Esophagus muscularis mucosa (tissue), 4 donors: ENCODE measurements at regions not wholly inside any gene's neighbourhood (a gene's known extent, or its start where the extent isn't known, plus 50 kb on each side); places are given as distances from the start of the nearest gene placed in this dataset.

Source experiments
- DNase-seq: peaks from one replicate; pipeline ENCODE4 v3.0.0-alpha.2; 2017; ENCODE audit errors: extremely low spot score
- H3K27ac ChIP-seq, 4 donors: fragments of 200-600 bp; sonication (generic); replicated peaks in 1 of 4; 1 replicate in 3 of 4; 2 replicates in 1 of 4; pipeline ENCODE4 v1.5.1; 2016 to 2019; ENCODE audit warnings: mild to moderate bottlenecking in 1 of 4
- H3K27me3 ChIP-seq, 4 donors: fragments of 200-600 bp; sonication (generic); one replicate each; pipeline versions ENCODE4 v1.5.1 to v1.6.0; 2016 to 2019
- H3K36me3 ChIP-seq, 4 donors: fragments of 200-600 bp; sonication (generic); one replicate each; pipeline ENCODE4 v1.5.1; 2016 to 2019
- H3K4me1 ChIP-seq, 4 donors: fragments of 200-600 bp; sonication (generic); one replicate each; pipeline ENCODE4 v1.5.1; 2016 to 2019
- H3K4me3 ChIP-seq, 4 donors: fragments of 200-600 bp; sonication (generic); 1 replicate in 2 of 4; 2 replicates in 2 of 4; pipeline ENCODE4 v1.5.1; 2016 to 2019; ENCODE audit warnings: mild to moderate bottlenecking in 4 of 4, moderate library complexity in 1 of 4
- H3K9me3 ChIP-seq, 4 donors: fragments of 200-600 bp; sonication (generic); 1 replicate in 3 of 4; 2 replicates in 1 of 4; pipeline ENCODE4 v1.5.1; 2016 to 2019
- CTCF ChIP-seq, 3 experiments: fragments of 200-600 bp in 2 of 3; fragments of 450-650 bp in 1 of 3; sonication (generic) in 2 of 3; IDR thresholded peaks; one replicate each; pipeline ENCODE4 v1.5.1; 2017 to 2019; ENCODE audit warnings: antibody characterized with exemption in 3 of 3, mild to moderate bottlenecking in 2 of 3, moderate library complexity in 1 of 3
- EP300 ChIP-seq: sonication (generic); formaldehyde crosslinking; IDR thresholded peaks from one replicate; pipeline ENCODE4 v1.6.1; 2017; ENCODE audit warnings: antibody characterized with exemption
- POLR2A ChIP-seq: fragments of 450-650 bp; IDR thresholded peaks from one replicate; pipeline ENCODE4 v1.6.1; 2017; ENCODE audit warnings: antibody characterized with exemption, moderate library complexity, mild to moderate bottlenecking, low read depth
- POLR2AphosphoS5 ChIP-seq, 2 donors: sonication (generic); formaldehyde crosslinking; IDR thresholded peaks; one replicate each; pipeline ENCODE4 v1.6.1; 2017; ENCODE audit warnings: antibody characterized with exemption in 2 of 2
- WGBS: methylation state at CpG from one replicate; pipeline ENCODE4 v1.1.5; 2018; 5-methylcytosine and 5-hydroxymethylcytosine counted together
- intact Hi-C: fragments of 100-400 bp; cut with DNase I; formaldehyde crosslinking; loops from one replicate; pipeline ENCODE4 v1.15.1; 2023

GRCh38 chr6:6891125-6891721 lies 216.5 kb upstream of the RREB1 start:
- DNase-seq: no peak
- TF ChIP-seq CTCF (IDR thresholded peaks at IDR 0.05): no peak
- peaks cover 0 to 4% (median 0%) of the 10 kb centered on the region in 4 donors for H3K27me3 ChIP-seq

DNA sequence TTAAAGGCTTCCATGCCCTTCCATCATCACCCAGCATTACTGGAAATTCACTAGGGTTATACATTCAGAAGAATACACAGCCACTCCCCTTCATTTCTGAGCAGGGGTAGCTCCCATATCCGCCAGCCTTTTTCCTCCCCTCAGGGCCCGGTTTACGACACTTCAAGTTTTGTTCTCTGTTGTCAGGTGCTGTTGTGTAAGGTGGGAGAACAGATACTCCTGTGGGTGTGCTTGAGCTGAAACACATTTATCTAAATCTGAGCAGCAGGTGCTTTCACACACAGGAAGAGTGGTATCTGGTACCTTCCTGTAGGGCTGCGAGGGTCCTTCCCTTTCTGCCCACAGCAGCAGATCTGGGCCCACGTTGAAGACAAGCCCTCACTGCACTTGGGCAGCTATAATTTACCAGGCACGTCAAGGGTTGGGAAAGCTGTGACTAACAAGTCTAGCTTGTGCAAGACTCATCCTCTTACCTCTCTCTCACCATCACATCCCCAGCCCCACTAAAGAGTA lies 215.8 kb upstream of the RREB1 start:
- intact Hi-C loops: no loop called here
- Histone ChIP-seq H3K27me3 (peaks cover 0 to 4% (median 0%) of the 10 kb centered on the region in 4 donors), H3K4me1 (peaks cover 0 to 17% (median 7%) of the 10 kb centered on the region in 4 donors), H3K36me3 (no peaks in the 10 kb centered on the region), H3K27ac (no peak overlapping the region), H3K4me3 (no peak overlapping the region), H3K9me3 (no peaks in the 10 kb centered on the region)
- 86% methylated on average over 5 of the region's 6 CpGs for WGBS
- TF ChIP-seq POLR2A: no peak
- TF ChIP-seq POLR2AphosphoS5 (IDR thresholded peaks at IDR 0.05): no peak
- TF ChIP-seq CTCF (IDR thresholded peaks at IDR 0.05): no peak
- TF ChIP-seq EP300: no peak
- no peak for DNase-seq

More at GRCh38 chr6:6891125-6891721, 216.5 kb upstream of the RREB1 start:
- Histone ChIP-seq H3K27ac (no peak overlapping the region), H3K36me3 (no peaks in the 10 kb centered on the region), H3K4me3 (no peak overlapping the region), H3K9me3 (no peaks in the 10 kb centered on the region), H3K4me1 (peaks cover 0 to 17% (median 7%) of the 10 kb centered on the region in 4 donors)
- intact Hi-C loops: no loop called here
- WGBS: 89% methylated on average over 7 of the region's 8 CpGs

- no peak for TF ChIP-seq POLR2A
- no peak for TF ChIP-seq EP300
- TF ChIP-seq CTCF (IDR thresholded peaks at IDR 0.05): no peak
- TF ChIP-seq POLR2AphosphoS5 (IDR thresholded peaks at IDR 0.05): no peak
- H3K4me3 ChIP-seq: no peak overlapping the region
- H3K9me3 ChIP-seq: no peaks in the 10 kb centered on the region
- H3K36me3 ChIP-seq: no peaks in the 10 kb centered on the region
- 69% methylated on average over 7 of the region's 17 CpGs for WGBS
- intact Hi-C loops: no loop called here
- H3K27ac ChIP-seq: no peak overlapping the region
- DNase-seq: no peak
- H3K4me1 ChIP-seq: peaks cover 0 to 17% (median 7%) of the 10 kb centered on the region in 4 donors
- peaks cover 0 to 4% (median 0%) of the 10 kb centered on the region in 4 donors for H3K27me3 ChIP-seq
These were observed 214.8 kb upstream of the RREB1 start for GRCh38 chr6:6892744-6893583.

DNA sequence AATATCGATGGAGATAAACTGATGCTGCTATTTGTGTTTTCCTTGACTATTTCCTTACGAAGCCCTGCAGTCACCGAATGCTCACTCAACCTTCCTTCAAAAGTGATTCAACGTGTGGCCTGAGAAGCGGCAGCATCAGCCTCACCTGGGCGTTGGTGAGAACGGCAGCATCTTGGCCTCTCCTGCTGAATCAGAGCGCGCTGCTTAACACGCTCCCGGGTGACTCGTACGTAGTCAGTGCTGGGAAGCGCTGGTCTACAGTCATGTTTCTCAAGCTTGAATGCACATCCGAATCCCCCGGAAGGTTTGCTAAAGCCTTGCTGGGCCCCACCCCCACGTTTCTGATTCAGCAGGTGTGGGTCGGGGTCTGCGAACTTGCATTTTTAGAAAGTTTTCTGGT lies 214.1 kb upstream of the RREB1 start:
- H3K27ac ChIP-seq: no peak overlapping the region
- H3K27me3 ChIP-seq: peaks cover 0 to 8% (median 0%) of the 10 kb centered on the region in 4 donors
- no peak for DNase-seq
- no peak overlapping the region for H3K4me3 ChIP-seq
- intact Hi-C loops: no loop called here
- H3K36me3 ChIP-seq: no peaks in the 10 kb centered on the region
- no peaks in the 10 kb centered on the region for H3K9me3 ChIP-seq
- TF ChIP-seq EP300: no peak
- TF ChIP-seq POLR2AphosphoS5 (IDR thresholded peaks at IDR 0.05): no peak
- TF ChIP-seq CTCF (IDR thresholded peaks at IDR 0.05): no peak
- no peak for TF ChIP-seq POLR2A
- 85% methylated on average over 18 of the region's 19 CpGs for whole genome bisulfite sequencing
- H3K4me1 ChIP-seq: peaks cover 0 to 17% (median 7%) of the 10 kb centered on the region in 4 donors
